ENCODE measurements at regions not wholly inside any gene's neighbourhood (a gene's known extent, or its start where the extent isn't known, plus 50 kb on each side); places are given as distances from the start of the nearest gene placed in this dataset.

- no peak for TF ChIP-seq ETS1 (IDR thresholded peaks at IDR 0.05)
- TF ChIP-seq ZNF114 (CRISPR knock-in tag; IDR thresholded peaks at IDR 0.05): no peak
- no peak for TF ChIP-seq POLR2AphosphoS5 (IDR thresholded peaks at IDR 0.05; ENCODE audit: low read depth)
- TF ChIP-seq NANOG (IDR thresholded peaks at IDR 0.05; ENCODE audit: borderline replicate concordance): no peak
Measured at GRCh38 chr9:38339496-38339895, 53.0 kb upstream of the ALDH1B1 start (continued).

- peaks cover 23% of the 10 kb centered on the region for H3K4me1 Mint-ChIP-seq
- H3F3A ChIP-seq (replicated peaks; ENCODE audit: low read depth): no peaks in the 10 kb centered on the region
- H3K36me3 Mint-ChIP-seq (ENCODE audit: low read depth): no peaks in the 10 kb centered on the region
- H2AFZ ChIP-seq: no peak overlapping the region
- ATAC-seq (no peak), DNase-seq (ENCODE audit: low spot score) (no peak)
- H3K27ac ChIP-seq (ENCODE audit: low read depth): no peak overlapping the region
- no peaks in the 10 kb centered on the region for H3K9me2 ChIP-seq (ENCODE audit: insufficient read depth)
- H3K4me3 Mint-ChIP-seq: no peak overlapping the region
- H3K4me1 ChIP-seq (ENCODE audit: insufficient read depth): no peaks in the 10 kb centered on the region; the same call in 1 of the 2 replicates
- no peak overlapping the region for H3K4me2 ChIP-seq
- H3K27ac Mint-ChIP-seq: no peak overlapping the region
- H3K36me3 ChIP-seq (ENCODE audit: insufficient read depth): no peaks in the 10 kb centered on the region
- peaks cover 5% of the 10 kb centered on the region for H3K27me3 Mint-ChIP-seq (ENCODE audit: insufficient read depth, low read depth, poor library complexity)
- H4K20me1 ChIP-seq (replicated peaks; ENCODE audit: insufficient read depth): no peaks in the 10 kb centered on the region
- H3K27me3 ChIP-seq (ENCODE audit: insufficient read depth): no peaks in the 10 kb centered on the region
- H3K9me3 Mint-ChIP-seq: no peaks in the 10 kb centered on the region
- no peaks in the 10 kb centered on the region for H3K79me2 ChIP-seq (replicated peaks; ENCODE audit: insufficient read depth)
- no peak overlapping the region for H3K4me3 ChIP-seq
- TF ChIP-seq, protein P1, sequence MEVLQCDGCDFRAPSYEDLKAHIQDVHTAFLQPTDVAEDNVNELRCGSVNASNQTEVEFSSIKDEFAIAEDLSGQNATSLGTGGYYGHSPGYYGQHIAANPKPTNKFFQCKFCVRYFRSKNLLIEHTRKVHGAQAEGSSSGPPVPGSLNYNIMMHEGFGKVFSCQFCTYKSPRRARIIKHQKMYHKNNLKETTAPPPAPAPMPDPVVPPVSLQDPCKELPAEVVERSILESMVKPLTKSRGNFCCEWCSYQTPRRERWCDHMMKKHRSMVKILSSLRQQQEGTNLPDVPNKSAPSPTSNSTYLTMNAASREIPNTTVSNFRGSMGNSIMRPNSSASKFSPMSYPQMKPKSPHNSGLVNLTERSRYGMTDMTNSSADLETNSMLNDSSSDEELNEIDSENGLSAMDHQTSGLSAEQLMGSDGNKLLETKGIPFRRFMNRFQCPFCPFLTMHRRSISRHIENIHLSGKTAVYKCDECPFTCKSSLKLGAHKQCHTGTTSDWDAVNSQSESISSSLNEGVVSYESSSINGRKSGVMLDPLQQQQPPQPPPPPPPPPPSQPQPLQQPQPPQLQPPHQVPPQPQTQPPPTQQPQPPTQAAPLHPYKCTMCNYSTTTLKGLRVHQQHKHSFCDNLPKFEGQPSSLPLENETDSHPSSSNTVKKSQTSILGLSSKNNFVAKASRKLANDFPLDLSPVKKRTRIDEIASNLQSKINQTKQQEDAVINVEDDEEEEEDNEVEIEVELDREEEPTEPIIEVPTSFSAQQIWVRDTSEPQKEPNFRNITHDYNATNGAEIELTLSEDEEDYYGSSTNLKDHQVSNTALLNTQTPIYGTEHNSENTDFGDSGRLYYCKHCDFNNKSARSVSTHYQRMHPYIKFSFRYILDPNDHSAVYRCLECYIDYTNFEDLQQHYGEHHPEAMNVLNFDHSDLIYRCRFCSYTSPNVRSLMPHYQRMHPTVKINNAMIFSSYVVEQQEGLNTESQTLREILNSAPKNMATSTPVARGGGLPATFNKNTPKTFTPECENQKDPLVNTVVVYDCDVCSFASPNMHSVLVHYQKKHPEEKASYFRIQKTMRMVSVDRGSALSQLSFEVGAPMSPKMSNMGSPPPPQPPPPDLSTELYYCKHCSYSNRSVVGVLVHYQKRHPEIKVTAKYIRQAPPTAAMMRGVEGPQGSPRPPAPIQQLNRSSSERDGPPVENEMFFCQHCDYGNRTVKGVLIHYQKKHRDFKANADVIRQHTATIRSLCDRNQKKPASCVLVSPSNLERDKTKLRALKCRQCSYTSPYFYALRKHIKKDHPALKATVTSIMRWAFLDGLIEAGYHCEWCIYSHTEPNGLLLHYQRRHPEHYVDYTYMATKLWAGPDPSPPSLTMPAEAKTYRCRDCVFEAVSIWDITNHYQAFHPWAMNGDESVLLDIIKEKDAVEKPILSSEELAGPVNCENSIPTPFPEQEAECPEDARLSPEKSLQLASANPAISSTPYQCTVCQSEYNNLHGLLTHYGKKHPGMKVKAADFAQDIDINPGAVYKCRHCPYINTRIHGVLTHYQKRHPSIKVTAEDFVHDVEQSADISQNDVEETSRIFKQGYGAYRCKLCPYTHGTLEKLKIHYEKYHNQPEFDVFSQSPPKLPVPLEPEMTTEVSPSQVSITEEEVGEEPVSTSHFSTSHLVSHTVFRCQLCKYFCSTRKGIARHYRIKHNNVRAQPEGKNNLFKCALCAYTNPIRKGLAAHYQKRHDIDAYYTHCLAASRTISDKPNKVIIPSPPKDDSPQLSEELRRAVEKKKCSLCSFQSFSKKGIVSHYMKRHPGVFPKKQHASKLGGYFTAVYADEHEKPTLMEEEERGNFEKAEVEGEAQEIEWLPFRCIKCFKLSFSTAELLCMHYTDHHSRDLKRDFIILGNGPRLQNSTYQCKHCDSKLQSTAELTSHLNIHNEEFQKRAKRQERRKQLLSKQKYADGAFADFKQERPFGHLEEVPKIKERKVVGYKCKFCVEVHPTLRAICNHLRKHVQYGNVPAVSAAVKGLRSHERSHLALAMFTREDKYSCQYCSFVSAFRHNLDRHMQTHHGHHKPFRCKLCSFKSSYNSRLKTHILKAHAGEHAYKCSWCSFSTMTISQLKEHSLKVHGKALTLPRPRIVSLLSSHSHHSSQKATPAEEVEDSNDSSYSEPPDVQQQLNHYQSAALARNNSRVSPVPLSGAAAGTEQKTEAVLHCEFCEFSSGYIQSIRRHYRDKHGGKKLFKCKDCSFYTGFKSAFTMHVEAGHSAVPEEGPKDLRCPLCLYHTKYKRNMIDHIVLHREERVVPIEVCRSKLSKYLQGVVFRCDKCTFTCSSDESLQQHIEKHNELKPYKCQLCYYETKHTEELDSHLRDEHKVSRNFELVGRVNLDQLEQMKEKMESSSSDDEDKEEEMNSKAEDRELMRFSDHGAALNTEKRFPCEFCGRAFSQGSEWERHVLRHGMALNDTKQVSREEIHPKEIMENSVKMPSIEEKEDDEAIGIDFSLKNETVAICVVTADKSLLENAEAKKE (CRISPR knock-in tag; IDR thresholded peaks at IDR 0.05): no peak
- TF ChIP-seq ZNF114 (CRISPR knock-in tag; IDR thresholded peaks at IDR 0.05) (no peak), STAT1 (IDR thresholded peaks at IDR 0.05; ENCODE audit: unreplicated experiment) (no peak), EZH2phosphoT487 (IDR thresholded peaks at IDR 0.05; ENCODE audit: unreplicated experiment) (no peak), ETS1 (IDR thresholded peaks at IDR 0.05) (no peak), POLR2AphosphoS5 (IDR thresholded peaks at IDR 0.05; ENCODE audit: low read depth) (no peak), EZH2 (IDR thresholded peaks at IDR 0.05; ENCODE audit: low read depth, unreplicated experiment) (no peak)
- TF ChIP-seq, protein P2, sequence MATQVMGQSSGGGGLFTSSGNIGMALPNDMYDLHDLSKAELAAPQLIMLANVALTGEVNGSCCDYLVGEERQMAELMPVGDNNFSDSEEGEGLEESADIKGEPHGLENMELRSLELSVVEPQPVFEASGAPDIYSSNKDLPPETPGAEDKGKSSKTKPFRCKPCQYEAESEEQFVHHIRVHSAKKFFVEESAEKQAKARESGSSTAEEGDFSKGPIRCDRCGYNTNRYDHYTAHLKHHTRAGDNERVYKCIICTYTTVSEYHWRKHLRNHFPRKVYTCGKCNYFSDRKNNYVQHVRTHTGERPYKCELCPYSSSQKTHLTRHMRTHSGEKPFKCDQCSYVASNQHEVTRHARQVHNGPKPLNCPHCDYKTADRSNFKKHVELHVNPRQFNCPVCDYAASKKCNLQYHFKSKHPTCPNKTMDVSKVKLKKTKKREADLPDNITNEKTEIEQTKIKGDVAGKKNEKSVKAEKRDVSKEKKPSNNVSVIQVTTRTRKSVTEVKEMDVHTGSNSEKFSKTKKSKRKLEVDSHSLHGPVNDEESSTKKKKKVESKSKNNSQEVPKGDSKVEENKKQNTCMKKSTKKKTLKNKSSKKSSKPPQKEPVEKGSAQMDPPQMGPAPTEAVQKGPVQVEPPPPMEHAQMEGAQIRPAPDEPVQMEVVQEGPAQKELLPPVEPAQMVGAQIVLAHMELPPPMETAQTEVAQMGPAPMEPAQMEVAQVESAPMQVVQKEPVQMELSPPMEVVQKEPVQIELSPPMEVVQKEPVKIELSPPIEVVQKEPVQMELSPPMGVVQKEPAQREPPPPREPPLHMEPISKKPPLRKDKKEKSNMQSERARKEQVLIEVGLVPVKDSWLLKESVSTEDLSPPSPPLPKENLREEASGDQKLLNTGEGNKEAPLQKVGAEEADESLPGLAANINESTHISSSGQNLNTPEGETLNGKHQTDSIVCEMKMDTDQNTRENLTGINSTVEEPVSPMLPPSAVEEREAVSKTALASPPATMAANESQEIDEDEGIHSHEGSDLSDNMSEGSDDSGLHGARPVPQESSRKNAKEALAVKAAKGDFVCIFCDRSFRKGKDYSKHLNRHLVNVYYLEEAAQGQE (IDR thresholded peaks at IDR 0.05; ENCODE audit: unreplicated experiment): no peak
Measured at GRCh38 chr9:38339087-38339486, 53.4 kb upstream of the ALDH1B1 start.

Data from GM23338 (cell line).